Cardiac fibroblast (primary cell): ENCODE measurements at regions not wholly inside any gene's neighbourhood (a gene's known extent, or its start where the extent isn't known, plus 50 kb on each side); places are given as distances from the start of the nearest gene placed in this dataset.

Experiments used
- DNase-seq, 2 donors: peaks; one replicate each; pipeline versions ENCODE4 v3.0.0 to v3.0.0-alpha.2; 2010; ENCODE audit warnings: low read depth in 2 of 2
- H3K4me3 ChIP-seq, 2 donors: replicated peaks in 1 of 2; 1 replicate in 1 of 2; 2 replicates in 1 of 2; pipeline ENCODE4 v1.5.1; 2011; ENCODE audit warnings: low read depth in 2 of 2, low read length in 2 of 2, mild to moderate bottlenecking in 2 of 2, moderate library complexity in 1 of 2
- TF ChIP-seq, protein P1 (sequence below): IDR thresholded peaks from one replicate; pipeline ENCODE4 v1.5.1; 2011; ENCODE audit warnings: low read depth, mild to moderate bottlenecking, low read length, inconsistent platforms

DNA sequence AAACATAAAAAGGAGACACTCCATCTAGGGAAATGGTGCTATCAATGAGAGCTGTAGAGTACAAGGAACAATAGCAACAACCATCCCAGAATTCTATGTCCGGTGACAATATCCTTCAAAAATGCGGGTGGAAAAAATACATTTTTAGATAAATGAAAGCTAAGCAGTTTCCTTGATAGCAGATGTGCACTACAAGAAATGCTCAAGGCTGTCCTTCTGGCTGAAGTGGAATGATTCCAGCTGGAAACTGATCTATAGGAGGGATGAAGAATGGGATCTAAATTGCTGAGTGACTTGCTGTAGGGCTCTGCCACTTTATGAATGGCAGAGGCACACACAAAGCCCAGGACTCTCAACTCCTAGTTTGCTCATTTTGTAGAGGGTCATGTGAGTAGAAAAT lies 763.1 kb downstream of the C6orf118 start:
- no peak overlapping the region for H3K4me3 ChIP-seq

DNA sequence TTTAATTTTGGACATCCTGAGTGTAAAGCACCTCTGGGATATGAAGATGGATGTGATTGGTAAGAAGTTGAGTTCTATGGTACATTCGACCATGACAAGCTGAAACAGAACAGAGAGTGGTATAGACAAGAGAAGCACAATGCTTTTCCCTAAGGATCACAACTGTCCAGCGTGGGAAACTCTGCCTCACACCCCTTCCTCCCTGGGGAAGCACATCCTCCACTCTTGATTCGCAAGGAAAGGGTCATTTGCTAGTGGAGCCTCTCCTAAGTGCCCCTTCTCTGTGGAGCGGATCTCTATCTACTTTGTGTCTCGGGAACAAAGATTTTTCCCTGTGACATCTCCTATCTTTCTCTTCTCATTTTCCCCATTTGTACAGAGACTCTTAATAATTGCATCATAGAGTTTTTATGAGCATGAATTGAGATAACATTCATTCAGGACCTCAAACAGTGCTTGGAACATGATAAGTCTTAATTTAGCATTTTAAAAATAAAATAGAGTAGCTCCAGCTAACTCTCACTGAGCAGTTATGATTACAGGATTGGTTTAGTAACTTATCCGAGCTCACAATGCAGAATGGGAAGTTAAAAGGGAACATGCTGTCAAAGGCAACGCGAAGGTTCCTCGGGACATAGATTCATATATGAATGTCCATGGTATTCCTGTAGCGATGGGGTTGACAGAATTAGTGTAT lies 775.2 kb downstream of the C6orf118 start:
- no peak overlapping the region for H3K4me3 ChIP-seq
- DNase-seq = no peak
- TF ChIP-seq, protein P1, sequence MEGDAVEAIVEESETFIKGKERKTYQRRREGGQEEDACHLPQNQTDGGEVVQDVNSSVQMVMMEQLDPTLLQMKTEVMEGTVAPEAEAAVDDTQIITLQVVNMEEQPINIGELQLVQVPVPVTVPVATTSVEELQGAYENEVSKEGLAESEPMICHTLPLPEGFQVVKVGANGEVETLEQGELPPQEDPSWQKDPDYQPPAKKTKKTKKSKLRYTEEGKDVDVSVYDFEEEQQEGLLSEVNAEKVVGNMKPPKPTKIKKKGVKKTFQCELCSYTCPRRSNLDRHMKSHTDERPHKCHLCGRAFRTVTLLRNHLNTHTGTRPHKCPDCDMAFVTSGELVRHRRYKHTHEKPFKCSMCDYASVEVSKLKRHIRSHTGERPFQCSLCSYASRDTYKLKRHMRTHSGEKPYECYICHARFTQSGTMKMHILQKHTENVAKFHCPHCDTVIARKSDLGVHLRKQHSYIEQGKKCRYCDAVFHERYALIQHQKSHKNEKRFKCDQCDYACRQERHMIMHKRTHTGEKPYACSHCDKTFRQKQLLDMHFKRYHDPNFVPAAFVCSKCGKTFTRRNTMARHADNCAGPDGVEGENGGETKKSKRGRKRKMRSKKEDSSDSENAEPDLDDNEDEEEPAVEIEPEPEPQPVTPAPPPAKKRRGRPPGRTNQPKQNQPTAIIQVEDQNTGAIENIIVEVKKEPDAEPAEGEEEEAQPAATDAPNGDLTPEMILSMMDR = no peak

More for the DNA sequence above, 763.1 kb downstream of the C6orf118 start:
- no peak for DNase-seq
- TF ChIP-seq, protein P1 = no peak

DNA sequence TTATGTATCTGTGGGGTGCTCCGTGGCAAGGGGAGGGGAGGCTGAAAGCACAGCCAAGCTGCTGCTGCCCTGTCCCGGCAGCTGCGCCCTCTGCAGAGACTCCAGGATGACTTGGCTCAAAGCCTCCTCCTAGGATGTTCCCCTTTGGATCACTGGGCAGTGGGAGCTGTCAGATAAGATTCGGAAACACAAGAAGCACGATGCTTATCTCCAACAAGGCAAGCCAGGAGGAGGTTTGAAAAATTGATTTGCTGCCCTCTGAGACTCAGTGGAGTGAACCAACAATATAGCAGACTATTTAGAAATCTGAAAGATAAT lies 776.4 kb downstream of the C6orf118 start:
- TF ChIP-seq, protein P1 = no peak
- no peak for DNase-seq
- H3K4me3 ChIP-seq = no peak overlapping the region

DNA sequence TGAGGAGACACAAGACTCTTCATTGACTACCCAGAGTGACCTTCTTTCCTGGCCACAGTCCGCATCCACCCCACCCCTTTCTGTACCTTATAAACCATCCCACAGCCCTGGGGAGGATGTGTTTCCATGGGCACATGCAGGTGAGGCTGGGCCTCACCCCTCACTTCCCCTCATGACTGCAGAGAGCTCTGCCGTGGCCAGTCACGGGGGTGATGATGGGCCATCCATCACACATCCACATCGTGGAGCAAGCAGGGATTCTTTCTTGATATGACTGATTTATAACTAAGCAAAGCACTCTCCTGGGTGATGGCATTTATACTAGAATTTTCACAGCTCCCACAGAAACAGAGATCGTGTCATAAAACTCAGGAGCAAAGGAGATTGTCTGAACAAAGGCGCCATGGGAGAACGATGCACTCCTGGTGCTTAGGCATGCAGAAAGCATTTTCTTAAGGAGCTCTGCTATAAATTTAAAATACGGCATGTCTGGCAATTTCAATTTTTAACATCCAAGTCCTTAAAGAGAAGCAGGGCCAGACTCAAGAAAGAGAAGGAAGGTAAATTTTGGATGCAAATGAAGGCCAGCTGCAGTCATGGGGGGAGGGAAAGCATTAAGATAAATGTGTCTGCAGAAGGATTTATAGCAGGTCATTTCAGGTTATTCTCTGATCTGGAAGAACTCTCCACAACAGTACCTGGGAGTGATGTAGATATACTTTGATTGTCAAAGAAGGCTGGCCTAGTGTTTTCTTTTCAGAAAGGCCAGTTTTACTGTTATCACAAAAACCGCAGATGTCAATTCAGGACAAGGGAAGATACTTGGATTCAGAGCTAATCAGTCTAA lies 777.0 kb downstream of the C6orf118 start:
- no peak for DNase-seq
- TF ChIP-seq, protein P1 = no peak
- no peak overlapping the region for H3K4me3 ChIP-seq

DNA sequence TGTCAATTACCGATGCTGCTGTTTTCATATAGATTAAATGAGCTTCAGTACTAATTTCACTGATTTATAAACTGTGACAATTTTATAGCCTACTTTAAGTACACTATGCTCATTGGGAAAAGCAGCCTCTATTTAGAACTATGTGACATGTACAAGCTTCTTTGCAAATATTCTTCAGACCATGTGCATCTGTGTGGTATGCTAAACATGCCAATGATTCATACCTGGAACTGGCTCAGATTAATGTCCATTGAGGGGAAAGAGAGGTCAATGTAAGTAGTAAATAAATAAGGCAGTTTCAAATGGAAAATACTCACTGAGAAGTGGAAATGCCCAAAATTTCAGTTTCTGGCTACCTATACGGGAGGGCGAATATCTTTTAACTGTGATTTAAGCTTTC lies 777.7 kb downstream of the C6orf118 start:
- TF ChIP-seq, protein P1 = no peak
- DNase-seq = no peak
- no peak overlapping the region for H3K4me3 ChIP-seq

DNA sequence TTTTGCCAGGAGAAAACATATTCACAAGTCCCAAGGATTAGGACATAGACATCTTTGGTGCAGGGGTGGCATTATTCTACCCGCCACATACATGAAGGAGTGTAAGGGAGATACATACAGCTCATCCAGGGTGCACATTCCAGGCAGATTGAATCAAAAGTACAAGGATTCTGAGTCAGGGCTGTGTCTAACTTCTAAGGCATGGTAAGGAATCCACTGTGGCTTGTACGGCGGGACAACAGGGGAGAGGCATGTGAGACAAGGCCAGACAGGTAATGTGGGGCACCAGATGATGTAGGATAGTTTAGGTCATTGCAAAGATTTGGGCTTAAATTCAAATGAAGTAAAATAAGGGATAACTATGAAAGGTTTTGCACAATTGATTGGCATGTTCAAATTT lies 780.9 kb downstream of the C6orf118 start:
- DNase-seq = no peak
- H3K4me3 ChIP-seq = no peak overlapping the region
- TF ChIP-seq, protein P1 = no peak
